Liver (tissue), 3 donors: ENCODE measurements at regions not wholly inside any gene's neighbourhood (a gene's known extent, or its start where the extent isn't known, plus 50 kb on each side); places are given as distances from the start of the nearest gene placed in this dataset.

Source experiments
- EGR1 ChIP-seq, 2 donors: IDR thresholded peaks; 2 replicates each; pipeline ENCODE4 v1.6.1; 2016 to 2018; ENCODE audit warnings: antibody characterized with exemption in 2 of 2, low read depth in 2 of 2
- FOXA1 ChIP-seq: IDR thresholded peaks from 2 replicates; pipeline ENCODE4 v1.6.1; 2016; ENCODE audit warnings: antibody characterized with exemption
- GABPA ChIP-seq, 2 donors: IDR thresholded peaks in 1 of 2; conservative IDR thresholded peaks in 1 of 2; 2 replicates each; pipeline ENCODE4 v1.6.1; 2016; ENCODE audit warnings: antibody characterized with exemption in 2 of 2, mild to moderate bottlenecking in 1 of 2, moderate library complexity in 1 of 2
- HNF4G ChIP-seq: IDR thresholded peaks from 2 replicates; pipeline ENCODE4 v1.6.1; 2016; ENCODE audit warnings: antibody characterized with exemption
- JUND ChIP-seq, 2 donors: IDR thresholded peaks; 2 replicates each; pipeline ENCODE4 v1.6.1; 2016; ENCODE audit warnings: antibody characterized with exemption in 2 of 2
- NR2F2 ChIP-seq: IDR thresholded peaks from 2 replicates; pipeline ENCODE4 v1.6.1; 2016; ENCODE audit warnings: antibody characterized with exemption
- RAD21 ChIP-seq, 2 donors: IDR thresholded peaks; 2 replicates each; pipeline ENCODE4 v1.6.1; 2016; ENCODE audit warnings: antibody characterized with exemption in 2 of 2, mild to moderate bottlenecking in 2 of 2
- REST ChIP-seq: IDR thresholded peaks from 2 replicates; pipeline ENCODE4 v1.6.1; 2016; ENCODE audit warnings: antibody characterized with exemption, mild to moderate bottlenecking
- SP1 ChIP-seq: IDR thresholded peaks from 2 replicates; pipeline ENCODE4 v1.6.1; 2018; ENCODE audit warnings: antibody characterized with exemption, mild to moderate bottlenecking
- TAF1 ChIP-seq: conservative IDR thresholded peaks from 2 replicates; pipeline ENCODE4 v1.6.1; 2016; ENCODE audit warnings: antibody characterized with exemption, mild to moderate bottlenecking
- ZBTB33 ChIP-seq: IDR thresholded peaks from 2 replicates; pipeline ENCODE4 v1.6.1; 2016; ENCODE audit warnings: antibody characterized with exemption
- TF ChIP-seq, protein P1 (sequence below): fragments of 150-350 bp; IDR thresholded peaks from 2 replicates; pipeline ENCODE4 v1.5.1; 2017; ENCODE audit warnings: improper control_type of control experiment, low read depth, low read length; ENCODE audit not compliant: missing input control
- TF ChIP-seq, protein P2 (sequence below): IDR thresholded peaks from 2 replicates; pipeline ENCODE4 v1.6.1; 2016; ENCODE audit warnings: antibody characterized with exemption
- donor health status: healthy.
- donor health status: healthy.

- no peak for TF ChIP-seq JUND (IDR thresholded peaks at IDR 0.05)
- TF ChIP-seq, protein P1, sequence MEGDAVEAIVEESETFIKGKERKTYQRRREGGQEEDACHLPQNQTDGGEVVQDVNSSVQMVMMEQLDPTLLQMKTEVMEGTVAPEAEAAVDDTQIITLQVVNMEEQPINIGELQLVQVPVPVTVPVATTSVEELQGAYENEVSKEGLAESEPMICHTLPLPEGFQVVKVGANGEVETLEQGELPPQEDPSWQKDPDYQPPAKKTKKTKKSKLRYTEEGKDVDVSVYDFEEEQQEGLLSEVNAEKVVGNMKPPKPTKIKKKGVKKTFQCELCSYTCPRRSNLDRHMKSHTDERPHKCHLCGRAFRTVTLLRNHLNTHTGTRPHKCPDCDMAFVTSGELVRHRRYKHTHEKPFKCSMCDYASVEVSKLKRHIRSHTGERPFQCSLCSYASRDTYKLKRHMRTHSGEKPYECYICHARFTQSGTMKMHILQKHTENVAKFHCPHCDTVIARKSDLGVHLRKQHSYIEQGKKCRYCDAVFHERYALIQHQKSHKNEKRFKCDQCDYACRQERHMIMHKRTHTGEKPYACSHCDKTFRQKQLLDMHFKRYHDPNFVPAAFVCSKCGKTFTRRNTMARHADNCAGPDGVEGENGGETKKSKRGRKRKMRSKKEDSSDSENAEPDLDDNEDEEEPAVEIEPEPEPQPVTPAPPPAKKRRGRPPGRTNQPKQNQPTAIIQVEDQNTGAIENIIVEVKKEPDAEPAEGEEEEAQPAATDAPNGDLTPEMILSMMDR: no peak
- TF ChIP-seq GABPA (IDR thresholded peaks at IDR 0.05 in 1 of 2, conservative IDR thresholded peaks at IDR 0.05 in 1 of 2): no peak
- TF ChIP-seq, protein P2, sequence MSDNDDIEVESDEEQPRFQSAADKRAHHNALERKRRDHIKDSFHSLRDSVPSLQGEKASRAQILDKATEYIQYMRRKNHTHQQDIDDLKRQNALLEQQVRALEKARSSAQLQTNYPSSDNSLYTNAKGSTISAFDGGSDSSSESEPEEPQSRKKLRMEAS: no peak
- TF ChIP-seq SP1: no peak
- no peak for TF ChIP-seq ZBTB33
- no peak for TF ChIP-seq REST
- no peak for TF ChIP-seq NR2F2
- TF ChIP-seq HNF4G: no peak
- TF ChIP-seq RAD21 (IDR thresholded peaks at IDR 0.05): no peak
- TF ChIP-seq FOXA1: no peak
- TF ChIP-seq EGR1 (IDR thresholded peaks at IDR 0.05; ENCODE audit: low read depth in 2 of 2): no peak
- no peak for TF ChIP-seq TAF1
Observed at GRCh38 chr7:80040335-80040734, 94.3 kb upstream of the GNAI1 start.
